SK-N-SH (cell line): ENCODE measurements at regions not wholly inside any gene's neighbourhood (a gene's known extent, or its start where the extent isn't known, plus 50 kb on each side); places are given as distances from the start of the nearest gene placed in this dataset.

Experiments used
- CHD2 ChIP-seq: fragments of 150-350 bp; IDR thresholded peaks from 2 replicates; pipeline ENCODE4 v1.6.1; 2018; ENCODE audit warnings: low read length; ENCODE audit not compliant: partially characterized antibody
- CTCF ChIP-seq: fragments of 200-600 bp; sonication (generic); IDR thresholded peaks from 2 replicates; pipeline ENCODE4 v1.6.1; 2017; ENCODE audit warnings: antibody characterized with exemption, mild to moderate bottlenecking, moderate library complexity
- EP300 ChIP-seq, 2 experiments: IDR thresholded peaks; 2 replicates each; pipeline versions ENCODE4 v1.4.0 to v1.6.1; 2012; ENCODE audit warnings: borderline replicate concordance in 1 of 2, low read depth in 1 of 2, low read length in 1 of 2
- EZH2phosphoT487 ChIP-seq: fragments of 200-600 bp; sonication (generic); IDR thresholded peaks from 2 replicates; pipeline ENCODE4 v1.6.1; 2017; ENCODE audit warnings: low read depth, mixed run types, mild to moderate bottlenecking, antibody characterized with exemption, moderate library complexity, borderline replicate concordance
- GATA2 ChIP-seq: sonication (generic); formaldehyde crosslinking; IDR thresholded peaks from 2 replicates; pipeline ENCODE4 v1.5.0; 2020; ENCODE audit warnings: mild to moderate bottlenecking, missing genetic modification reagents
- JUND ChIP-seq: IDR thresholded peaks from 2 replicates; pipeline ENCODE4 v1.4.0; 2012
- MAX ChIP-seq: IDR thresholded peaks from 2 replicates; pipeline ENCODE4 v1.4.0; 2012; ENCODE audit warnings: low read depth
- NFIC ChIP-seq: IDR thresholded peaks from 2 replicates; pipeline ENCODE4 v1.4.0; 2012; ENCODE audit warnings: borderline replicate concordance
- POLR2AphosphoS5 ChIP-seq: IDR thresholded peaks from 2 replicates; pipeline ENCODE4 v1.6.1; 2012; ENCODE audit warnings: low read depth, low read length
- RAD21 ChIP-seq: IDR thresholded peaks from 2 replicates; pipeline ENCODE4 v1.6.1; 2012; ENCODE audit warnings: mild to moderate bottlenecking, low read length
- RCOR1 ChIP-seq: fragments of 150-350 bp; IDR thresholded peaks from 2 replicates; pipeline ENCODE4 v1.6.1; 2017; ENCODE audit warnings: antibody characterized with exemption, low read length
- SIN3A ChIP-seq: IDR thresholded peaks from 2 replicates; pipeline ENCODE4 v1.6.1; 2012; ENCODE audit warnings: low read depth, mild to moderate bottlenecking, low read length, moderate library complexity, borderline replicate concordance
- TCF12 ChIP-seq: IDR thresholded peaks from 2 replicates; pipeline ENCODE4 v1.4.0; 2012
- YY1 ChIP-seq: IDR thresholded peaks from 2 replicates; pipeline ENCODE4 v1.4.0; 2012; ENCODE audit warnings: low read depth, mild to moderate bottlenecking

- TF ChIP-seq GATA2 (CRISPR knock-in tag): no peak
- TF ChIP-seq CTCF: no peak
- TF ChIP-seq NFIC: no peak
- TF ChIP-seq RCOR1: no peak
- TF ChIP-seq YY1: no peak
- TF ChIP-seq TCF12: no peak
- TF ChIP-seq POLR2AphosphoS5: no peak
- TF ChIP-seq JUND: no peak
- no peak for TF ChIP-seq EP300 (IDR thresholded peaks at IDR 0.05; ENCODE audit: borderline replicate concordance in 1 of 2, low read depth in 1 of 2, low read length in 1 of 2)
- no peak for TF ChIP-seq SIN3A
- no peak for TF ChIP-seq EZH2phosphoT487
- TF ChIP-seq CHD2: no peak
- no peak for TF ChIP-seq MAX
- TF ChIP-seq RAD21: no peak
These were observed 1559.3 kb upstream of the GBE1 start for GRCh38 chr3:83320726-83321125.
